Body of pancreas (tissue), 4 donors: ENCODE measurements at regions not wholly inside any gene's neighbourhood (a gene's known extent, or its start where the extent isn't known, plus 50 kb on each side); places are given as distances from the start of the nearest gene placed in this dataset.

Experiments
- POLR2A ChIP-seq, 3 donors: fragments of 450-650 bp; IDR thresholded peaks; one replicate each; pipeline ENCODE4 v1.6.1; 2016; ENCODE audit warnings: antibody characterized with exemption in 3 of 3, mild to moderate bottlenecking in 2 of 3
- TF ChIP-seq, protein P1 (sequence below), 7 experiments: fragments of 450-650 bp in 4 of 7; fragments of 200-600 bp in 3 of 7; sonication (generic) in 3 of 7; IDR thresholded peaks; one replicate each; pipeline ENCODE4 v1.5.1; 2016 to 2019; ENCODE audit warnings: antibody characterized with exemption in 7 of 7

DNA sequence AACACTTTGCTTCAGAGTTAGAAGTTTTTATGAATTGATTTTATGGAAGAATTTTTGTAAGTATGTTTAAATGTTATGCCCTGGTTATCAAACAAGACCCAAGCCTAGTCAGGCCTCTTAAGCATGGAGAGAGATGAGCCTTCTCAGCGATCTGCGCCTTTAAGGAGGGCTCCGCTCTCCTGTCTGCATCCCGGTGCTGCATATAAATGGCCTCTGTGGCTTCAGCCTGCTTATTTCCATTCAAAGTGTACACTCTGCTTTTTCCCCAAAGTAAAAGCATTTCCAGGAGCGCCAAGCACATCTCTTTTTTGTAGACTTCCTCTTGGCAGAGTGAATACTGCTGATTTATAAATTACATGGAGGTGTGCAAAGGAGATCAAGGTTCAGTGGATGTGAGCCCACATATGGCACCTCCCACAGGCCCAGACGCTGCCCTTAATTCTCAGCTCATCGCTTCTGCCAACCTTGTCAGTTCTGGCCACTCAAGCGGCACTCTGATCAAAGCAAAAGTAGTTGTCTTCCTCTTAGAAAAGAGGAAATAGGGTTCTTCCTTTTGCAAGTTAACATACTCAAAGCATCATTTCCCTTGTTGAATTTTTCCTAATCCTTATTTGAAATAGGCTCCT, 70.0 kb upstream of the SFMBT2 start:
- TF ChIP-seq POLR2A (IDR thresholded peaks at IDR 0.05): no peak
- TF ChIP-seq, protein P1, sequence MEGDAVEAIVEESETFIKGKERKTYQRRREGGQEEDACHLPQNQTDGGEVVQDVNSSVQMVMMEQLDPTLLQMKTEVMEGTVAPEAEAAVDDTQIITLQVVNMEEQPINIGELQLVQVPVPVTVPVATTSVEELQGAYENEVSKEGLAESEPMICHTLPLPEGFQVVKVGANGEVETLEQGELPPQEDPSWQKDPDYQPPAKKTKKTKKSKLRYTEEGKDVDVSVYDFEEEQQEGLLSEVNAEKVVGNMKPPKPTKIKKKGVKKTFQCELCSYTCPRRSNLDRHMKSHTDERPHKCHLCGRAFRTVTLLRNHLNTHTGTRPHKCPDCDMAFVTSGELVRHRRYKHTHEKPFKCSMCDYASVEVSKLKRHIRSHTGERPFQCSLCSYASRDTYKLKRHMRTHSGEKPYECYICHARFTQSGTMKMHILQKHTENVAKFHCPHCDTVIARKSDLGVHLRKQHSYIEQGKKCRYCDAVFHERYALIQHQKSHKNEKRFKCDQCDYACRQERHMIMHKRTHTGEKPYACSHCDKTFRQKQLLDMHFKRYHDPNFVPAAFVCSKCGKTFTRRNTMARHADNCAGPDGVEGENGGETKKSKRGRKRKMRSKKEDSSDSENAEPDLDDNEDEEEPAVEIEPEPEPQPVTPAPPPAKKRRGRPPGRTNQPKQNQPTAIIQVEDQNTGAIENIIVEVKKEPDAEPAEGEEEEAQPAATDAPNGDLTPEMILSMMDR (IDR thresholded peaks at IDR 0.05): no peak
